Activated CD4-positive, alpha-beta T cell treated with anti-CD3 and anti-CD28 coated beads, Interleukin-2, Interleukin-6, amounts not matched to agents 100 ng/mL and 50 ng/mL, durations not matched to agents 16 hours and 8 hours (primary cell): ENCODE measurements at regions not wholly inside any gene's neighbourhood (a gene's known extent, or its start where the extent isn't known, plus 50 kb on each side); places are given as distances from the start of the nearest gene placed in this dataset.
"Not testable (repeated sequence)": the region's sequence is repeated elsewhere in the genome, so short reads cannot be mapped to it uniquely, and the experiment has no call there.

Source experiments
- DNase-seq: peaks from one replicate; pipeline ENCODE4 v3.0.0-alpha.2; 2020

DNA sequence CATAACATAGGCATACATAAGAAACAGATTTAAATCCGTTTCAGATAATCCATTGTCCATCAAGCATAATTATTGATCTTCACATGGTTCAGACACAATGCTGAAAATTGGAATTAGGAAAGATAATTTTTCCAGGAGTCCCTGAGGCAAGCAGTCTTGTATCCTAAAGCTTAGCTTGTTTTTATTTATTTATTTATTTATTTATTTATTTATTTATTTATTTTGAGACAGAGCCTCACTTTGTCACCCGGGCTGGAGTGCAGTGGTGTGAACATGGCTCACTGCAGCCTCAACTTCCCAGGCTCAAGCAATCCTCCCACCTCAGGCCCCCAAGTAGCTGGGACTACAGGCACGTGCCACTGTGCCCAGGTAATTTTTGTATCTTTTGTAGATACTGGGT is 89.7 kb upstream of the USP25 start:
- DNase-seq = not testable (repeated sequence)

- DNase-seq = no peak
Measured at GRCh38 chr21:15644489-15644888, 85.3 kb upstream of the USP25 start.

DNA sequence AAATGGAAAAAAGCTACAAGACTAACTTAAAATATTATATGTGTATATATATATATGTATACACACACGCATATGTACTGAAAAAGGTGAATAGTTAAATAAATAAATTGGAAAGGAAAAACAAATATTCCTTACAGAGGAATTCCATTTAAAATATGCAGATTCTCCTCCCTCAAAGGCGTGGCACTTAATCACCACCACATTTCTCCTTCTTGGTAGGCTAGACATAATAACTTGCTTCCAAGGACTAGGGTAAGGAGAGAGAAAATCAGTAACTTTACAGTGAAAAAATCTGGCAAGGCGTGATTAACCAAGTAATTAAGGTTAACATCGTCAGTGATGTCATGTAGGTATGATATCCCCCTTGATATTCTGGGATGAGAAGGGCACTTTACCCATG is 84.0 kb upstream of the USP25 start:
- no peak for DNase-seq

- no peak for DNase-seq
Measured at GRCh38 chr21:15650735-15651134, 79.0 kb upstream of the USP25 start.

GRCh38 chr21:15651172-15651571 is 78.6 kb upstream of the USP25 start:
- DNase-seq = no peak

GRCh38 chr21:15653710-15654109 is 76.1 kb upstream of the USP25 start:
- DNase-seq = no peak

DNA sequence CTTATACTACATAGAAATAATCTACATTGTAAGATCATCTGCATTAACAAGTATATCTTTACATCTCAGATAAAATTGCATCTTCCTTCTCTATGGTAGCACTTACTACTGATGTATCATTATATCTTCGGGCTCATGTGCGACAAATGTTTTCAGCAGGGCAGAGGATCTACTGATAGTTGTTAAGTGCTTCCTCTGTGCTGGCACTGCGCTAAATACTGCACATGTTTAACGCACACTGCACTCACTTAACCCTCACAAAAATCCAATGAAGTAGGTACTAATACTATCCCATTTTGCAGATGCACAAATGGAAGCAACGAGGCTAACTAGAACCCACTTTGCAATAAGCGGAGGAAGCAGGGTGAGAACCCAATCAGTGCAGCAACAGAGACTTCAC is 75.6 kb upstream of the USP25 start:
- no peak for DNase-seq

- no peak for DNase-seq
Measured at GRCh38 chr21:15659753-15660422, 69.9 kb upstream of the USP25 start.

GRCh38 chr21:15660423-15660804 is 69.4 kb upstream of the USP25 start:
- DNase-seq = no peak

- no peak for DNase-seq
Measured at GRCh38 chr21:15667010-15667409, 62.8 kb upstream of the USP25 start.

DNA sequence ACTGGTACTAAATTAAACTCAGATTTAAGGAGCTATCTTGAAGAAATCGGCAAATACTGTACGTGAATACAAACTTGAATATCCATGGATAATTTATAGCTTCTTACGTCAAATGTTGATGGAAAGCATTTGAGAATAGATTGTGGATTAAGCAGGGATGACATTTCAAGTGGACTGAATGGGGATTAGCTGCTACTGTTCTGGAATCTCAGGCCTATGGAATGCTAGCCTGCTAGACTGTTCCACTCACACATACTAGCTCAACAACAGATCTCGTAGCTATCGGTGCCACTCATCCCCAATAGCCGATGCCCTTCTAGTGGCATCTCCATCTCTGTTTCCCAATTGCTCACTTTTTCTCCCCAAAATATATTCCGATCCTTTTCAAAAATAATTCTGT is 62.0 kb upstream of the USP25 start:
- no peak for DNase-seq

- DNase-seq = no peak
Measured at GRCh38 chr21:15669247-15669646, 60.5 kb upstream of the USP25 start.

- no peak for DNase-seq
Measured at GRCh38 chr21:15671188-15671587, 58.6 kb upstream of the USP25 start.

GRCh38 chr21:15672578-15672977 is 57.2 kb upstream of the USP25 start:
- DNase-seq = not testable (repeated sequence)

DNA sequence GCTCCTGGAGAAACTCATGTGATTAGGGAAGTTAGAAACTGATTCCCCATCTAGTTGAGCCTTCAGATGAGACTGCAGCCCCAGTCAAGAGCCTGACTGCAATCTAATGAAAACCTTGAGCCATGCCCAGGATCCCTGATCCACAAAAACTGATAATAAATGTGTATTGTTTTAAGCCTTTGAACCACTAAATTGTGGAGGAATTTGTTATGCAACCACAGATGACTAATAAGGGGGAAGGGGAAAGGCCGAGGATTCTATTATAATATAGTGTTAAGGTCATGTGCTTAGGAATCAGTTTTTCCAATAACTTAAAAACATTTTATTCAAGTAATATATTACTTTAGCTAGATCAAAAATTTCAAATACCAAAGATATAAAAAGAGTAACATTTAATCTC is 52.8 kb upstream of the USP25 start:
- DNase-seq = no peak

DNA sequence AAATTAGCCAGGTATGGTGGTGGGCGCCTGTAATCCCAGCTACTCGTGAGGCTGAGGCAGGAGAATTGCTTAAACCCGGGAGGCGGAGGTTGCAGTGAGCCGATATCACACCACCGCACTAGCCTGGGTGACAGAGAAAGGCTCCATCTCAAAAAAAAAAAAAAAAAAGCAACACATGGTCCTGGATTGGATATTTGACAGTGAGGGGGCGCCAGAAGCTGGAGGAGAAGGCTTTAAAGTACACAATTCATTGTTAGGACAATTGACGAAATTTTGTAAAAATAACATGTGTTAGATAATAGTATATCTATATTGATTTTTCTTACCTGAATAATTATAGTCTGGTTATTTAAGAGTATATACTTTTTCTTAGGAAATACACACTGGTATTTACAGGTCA is 50.2 kb upstream of the USP25 start:
- DNase-seq = no peak
